GM18907 (cell line): ENCODE measurements at regions not wholly inside any gene's neighbourhood (a gene's known extent, or its start where the extent isn't known, plus 50 kb on each side); places are given as distances from the start of the nearest gene placed in this dataset.

Source experiments
- ATAC-seq: cut with Tn5 transposase; IDR thresholded peaks from one replicate; pipeline ENCODE4 v1.9.1; 2021; ENCODE audit warnings: mild to moderate bottlenecking, moderate library complexity; ENCODE audit not compliant: unreplicated experiment

DNA sequence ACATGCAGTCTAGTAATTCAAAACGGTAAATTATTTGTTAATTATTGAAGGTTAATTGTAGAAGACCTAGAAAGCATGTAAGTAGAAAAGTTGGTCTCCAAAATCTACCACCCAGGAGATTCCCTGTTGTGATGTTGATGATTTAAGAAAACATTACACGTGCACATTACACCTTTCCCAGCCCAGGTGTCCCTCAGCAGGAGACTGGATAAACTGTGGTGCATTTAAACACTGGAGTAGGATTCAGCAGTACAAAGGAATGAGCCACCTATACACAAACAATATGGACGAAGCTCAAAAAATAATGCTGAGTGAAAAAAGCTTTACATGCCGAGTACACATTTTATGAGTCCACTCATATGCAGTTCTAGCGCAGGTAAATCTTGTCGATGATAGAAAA, 109.0 kb upstream of the STARD3NL start:
- ATAC-seq = no peak

DNA sequence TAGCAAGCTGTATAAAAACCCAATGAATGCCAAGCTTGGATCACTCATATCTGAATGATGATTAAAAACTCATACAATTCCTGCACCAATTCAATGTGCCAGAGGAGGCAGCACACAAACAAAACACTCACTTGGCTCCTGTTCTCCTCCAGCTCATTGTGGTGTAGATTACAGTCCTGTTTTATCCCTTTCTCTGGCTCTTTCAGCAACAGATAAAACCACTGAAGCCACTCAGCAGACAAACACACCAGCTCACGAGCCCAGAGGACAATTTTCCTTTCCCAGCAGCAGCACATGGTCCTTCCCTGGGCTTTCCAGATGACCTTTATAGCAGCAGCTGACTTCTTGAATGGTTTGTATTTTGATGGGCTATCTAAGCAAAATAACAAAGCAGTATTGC, 107.3 kb upstream of the STARD3NL start:
- ATAC-seq = no peak

DNA sequence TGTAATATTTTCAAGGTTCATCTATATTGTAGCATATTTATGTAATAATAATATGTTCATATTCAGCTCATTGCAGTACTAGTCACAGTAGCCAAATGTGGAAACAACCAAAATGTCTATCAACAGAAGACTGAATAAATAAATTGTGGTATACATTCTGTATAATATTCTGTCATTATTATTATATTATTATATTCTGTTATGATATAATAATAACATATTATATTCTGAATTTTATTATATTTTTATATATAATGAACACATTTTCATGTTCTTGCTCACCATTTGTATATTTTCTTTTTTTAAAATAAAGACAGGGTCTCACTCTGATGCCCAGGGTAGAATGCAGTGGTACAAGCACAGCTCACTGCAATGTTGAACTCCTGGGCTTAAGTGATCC, 91.2 kb upstream of the STARD3NL start:
- ATAC-seq = no peak

DNA sequence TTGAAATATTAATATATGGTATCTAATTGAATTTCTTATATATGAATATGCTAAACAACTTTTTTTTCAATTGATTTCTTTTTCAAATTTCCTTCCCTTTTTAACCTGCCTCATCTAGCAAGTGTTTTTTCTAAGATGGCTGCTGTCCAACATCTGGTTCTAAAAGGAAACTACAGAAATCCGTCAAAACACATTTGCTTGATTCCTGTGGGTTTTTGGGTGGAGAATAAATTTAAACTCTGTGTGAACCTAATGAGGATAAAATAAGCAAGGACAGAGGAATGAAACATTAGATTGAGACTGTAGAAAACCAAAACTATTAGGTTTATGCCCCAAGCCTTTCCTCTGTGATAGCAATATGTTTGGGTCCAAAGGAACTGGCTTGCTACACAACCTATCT, 75.5 kb upstream of the STARD3NL start:
- ATAC-seq = no peak

DNA sequence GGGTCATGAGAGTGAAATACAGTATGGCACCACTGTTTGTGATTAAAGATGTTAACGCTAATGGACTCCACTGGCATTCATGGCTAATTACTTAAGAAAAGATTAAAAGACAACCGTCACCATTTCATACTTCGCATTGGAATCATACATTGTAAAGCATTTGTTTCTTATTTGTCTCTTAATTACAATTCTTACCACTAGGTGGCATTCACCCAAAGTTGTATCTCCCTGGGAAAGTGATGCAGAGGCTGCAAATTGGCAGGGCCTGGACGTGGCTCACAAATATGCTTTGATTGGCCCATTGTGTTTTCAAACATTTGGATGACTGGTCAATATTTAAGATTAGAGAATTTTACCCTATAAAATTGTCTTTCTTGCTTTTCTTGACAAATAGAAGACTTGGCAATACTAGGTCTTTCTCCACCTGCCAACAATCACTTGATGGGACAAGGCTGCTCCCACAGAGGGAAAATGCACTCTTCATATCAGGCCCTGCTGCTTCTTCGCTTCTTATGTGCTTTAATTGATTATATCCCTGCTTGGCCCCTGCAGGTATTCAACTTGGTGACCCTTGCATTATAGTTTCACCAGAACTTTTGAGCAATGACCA, 72.1 kb upstream of the STARD3NL start:
- peak; percentile 65 for ATAC-seq

DNA sequence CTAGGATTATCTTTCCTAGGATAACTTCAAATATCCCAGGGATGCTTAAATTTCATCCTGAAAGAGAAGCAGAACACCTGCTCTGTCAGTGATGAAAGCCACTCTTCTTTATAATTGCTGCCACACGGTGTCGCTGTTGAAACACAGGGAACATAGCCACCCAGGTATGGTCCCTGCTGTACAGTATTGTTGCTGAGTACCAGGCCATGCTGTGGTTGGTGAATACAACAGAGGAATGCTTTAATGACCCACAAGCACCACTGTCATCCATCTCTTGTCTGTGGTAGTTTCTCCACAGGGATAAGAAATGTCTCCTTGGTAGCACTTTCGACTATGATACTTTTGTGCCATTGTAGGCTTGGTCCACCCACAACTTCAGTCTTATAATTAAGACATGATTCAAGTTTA, 70.6 kb upstream of the STARD3NL start:
- ATAC-seq = peak; percentile 81

DNA sequence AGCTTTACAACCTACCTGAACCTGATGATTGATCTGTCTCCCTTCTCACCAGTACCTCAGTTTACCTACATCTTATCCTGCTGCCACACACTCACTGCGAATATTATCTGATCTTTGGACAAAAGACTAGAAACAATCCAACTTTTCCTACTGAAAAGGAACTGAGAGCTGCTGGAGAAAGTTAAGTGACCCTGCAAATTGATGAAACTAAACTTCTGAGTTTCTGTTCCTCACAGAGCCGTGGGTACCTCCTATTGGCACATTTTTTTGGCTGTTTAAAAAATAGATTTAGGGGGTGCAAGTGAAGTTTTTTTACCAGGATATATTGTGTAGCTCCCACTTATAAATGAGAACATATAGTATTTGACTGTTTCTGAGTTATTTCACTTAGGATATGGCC, 66.0 kb upstream of the STARD3NL start:
- ATAC-seq = no peak

DNA sequence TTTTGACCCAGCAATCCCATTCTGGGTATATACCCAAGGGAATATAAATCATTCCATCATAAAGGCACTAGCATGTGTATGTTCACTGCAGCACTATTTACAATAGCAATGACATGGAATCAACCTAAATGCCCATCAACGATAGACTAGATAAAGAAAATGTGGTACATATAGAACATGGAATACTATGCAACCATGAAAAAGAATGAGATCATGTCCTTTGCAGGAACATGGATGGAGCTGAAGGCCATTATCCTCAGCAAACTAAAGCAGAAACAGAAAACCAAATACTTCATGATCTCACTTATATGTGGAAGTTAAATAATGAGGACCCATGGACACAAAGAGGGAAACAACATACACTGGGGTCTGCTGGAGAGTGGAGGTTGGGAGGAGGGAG, 58.0 kb upstream of the STARD3NL start:
- no peak for ATAC-seq

DNA sequence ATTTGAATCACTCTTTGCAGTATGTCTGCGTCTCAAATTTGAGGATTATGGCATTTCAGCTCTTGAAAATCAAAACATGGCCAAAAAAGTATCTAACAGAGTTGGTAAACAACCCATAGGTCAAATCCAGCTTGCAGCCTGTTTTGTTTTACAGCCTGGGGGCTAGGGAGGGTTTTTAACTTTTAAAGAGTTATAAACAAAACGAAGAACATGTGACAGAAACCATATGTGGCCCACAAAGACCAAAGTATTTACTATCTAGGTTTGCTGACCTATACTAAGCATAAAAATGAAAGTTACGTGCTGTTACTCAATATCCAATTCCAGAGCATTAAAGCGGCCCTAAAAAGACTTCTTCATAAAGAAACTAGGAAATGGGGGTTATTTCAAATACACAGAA, 55.5 kb upstream of the STARD3NL start:
- ATAC-seq = no peak

DNA sequence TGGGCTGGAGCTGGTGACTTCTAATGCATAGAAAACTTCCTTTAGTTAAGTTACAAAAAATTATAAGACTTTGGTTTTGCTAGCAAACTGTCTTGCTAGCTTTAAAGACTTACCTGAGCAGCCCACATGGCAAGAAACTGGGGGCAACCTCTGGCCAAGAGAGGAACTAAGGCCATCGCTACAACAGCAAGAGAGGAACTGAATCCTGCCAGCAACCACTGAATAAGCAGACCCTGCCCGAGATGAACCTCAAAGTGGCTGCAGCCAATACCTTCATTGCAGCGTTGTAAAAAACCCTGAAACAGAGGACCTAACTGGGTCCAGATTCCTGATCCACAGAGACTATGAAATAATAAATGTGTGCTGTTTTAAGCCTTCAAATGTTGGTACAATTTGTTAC, 54.6 kb upstream of the STARD3NL start:
- no peak for ATAC-seq

DNA sequence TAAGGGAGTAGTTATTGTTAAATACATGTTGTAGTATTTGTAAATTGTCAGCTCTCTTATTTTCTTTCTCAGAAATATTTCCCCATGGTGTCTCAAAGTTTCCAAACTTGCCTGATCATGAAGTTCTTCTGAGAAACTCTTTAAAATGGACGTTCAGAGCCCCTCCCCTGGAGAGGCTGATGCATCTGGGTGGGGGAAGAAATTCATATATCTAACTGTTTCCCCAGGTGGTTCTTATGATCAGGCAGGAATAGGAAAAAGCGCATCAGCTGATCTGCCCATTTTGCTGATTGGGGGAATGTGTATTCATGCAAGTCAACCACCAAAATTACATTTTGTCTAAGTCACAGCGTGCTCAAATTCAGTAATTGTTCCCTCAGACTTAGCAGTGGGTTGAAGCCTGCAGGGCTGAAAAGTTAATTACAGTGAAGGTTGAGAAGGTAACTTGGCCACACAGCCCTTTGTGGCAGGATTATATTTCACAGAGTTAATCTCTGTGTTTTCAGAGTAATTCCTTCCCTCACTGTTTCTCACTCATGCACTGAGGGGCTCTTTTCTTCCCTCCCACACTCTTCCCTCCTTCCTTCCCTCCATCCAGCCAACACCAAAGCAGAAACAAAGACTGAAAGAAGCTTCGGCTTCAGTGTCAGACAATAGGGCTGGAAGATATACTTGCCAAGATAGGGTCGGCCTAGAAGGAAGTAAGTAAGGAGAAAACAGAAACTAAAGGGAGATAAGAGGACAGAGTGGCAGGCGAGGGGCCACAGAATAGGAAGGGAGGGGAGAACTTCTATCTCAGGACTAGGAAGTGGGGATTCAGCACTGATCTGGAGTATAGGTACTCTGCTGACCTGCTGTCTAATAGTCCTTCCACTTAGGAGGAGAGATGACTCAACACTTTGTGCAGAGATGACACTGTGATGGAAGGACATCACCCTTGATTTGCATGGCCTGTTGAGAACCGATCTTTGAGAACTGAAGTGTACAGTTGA, 50.5 kb upstream of the STARD3NL start:
- no peak for ATAC-seq
